ENCODE measurements at regions not wholly inside any gene's neighbourhood (a gene's known extent, or its start where the extent isn't known, plus 50 kb on each side); places are given as distances from the start of the nearest gene placed in this dataset.

GRCh38 chr5:29905626-29906353, 1287.7 kb upstream of the CDH6 start:
- no peak for DNase-seq

GRCh38 chr5:29902859-29903258, 1290.6 kb upstream of the CDH6 start:
- DNase-seq = no peak

GRCh38 chr5:29899583-29899982, 1293.9 kb upstream of the CDH6 start:
- DNase-seq = no peak

GRCh38 chr5:29897916-29898315, 1295.6 kb upstream of the CDH6 start:
- DNase-seq = no peak

GRCh38 chr5:29896646-29897045, 1296.8 kb upstream of the CDH6 start:
- DNase-seq = no peak

GRCh38 chr5:29894668-29895067, 1298.8 kb upstream of the CDH6 start:
- DNase-seq = no peak

GRCh38 chr5:29889051-29889450, 1304.4 kb upstream of the CDH6 start:
- no peak for DNase-seq

- no peak for DNase-seq
Observed at GRCh38 chr5:29885595-29885994, 1307.9 kb upstream of the CDH6 start.

- DNase-seq = no peak
Observed at GRCh38 chr5:29882036-29882435, 1311.5 kb upstream of the CDH6 start.

GRCh38 chr5:29879401-29879800, 1314.1 kb upstream of the CDH6 start:
- no peak for DNase-seq

GRCh38 chr5:29878599-29878998, 1314.9 kb upstream of the CDH6 start:
- DNase-seq = no peak

GRCh38 chr5:29867155-29867554, 1326.3 kb upstream of the CDH6 start:
- no peak for DNase-seq

GRCh38 chr5:29853711-29854220, 1339.7 kb upstream of the CDH6 start:
- no peak for DNase-seq

- no peak for DNase-seq
Observed at GRCh38 chr5:29852329-29852728, 1341.2 kb upstream of the CDH6 start.

GRCh38 chr5:29845206-29845605, 1348.3 kb upstream of the CDH6 start:
- no peak for DNase-seq

- no peak for DNase-seq
Observed at GRCh38 chr5:29833394-29833793, 1360.1 kb upstream of the CDH6 start.

GRCh38 chr5:29822521-29822920, 1371.0 kb upstream of the CDH6 start:
- no peak for DNase-seq

GRCh38 chr5:29811914-29812679, 1381.4 kb upstream of the CDH6 start:
- DNase-seq = no peak

GRCh38 chr5:29805804-29806203, 1387.7 kb upstream of the CDH6 start:
- DNase-seq = no peak

GRCh38 chr5:29800752-29801151, 1392.7 kb upstream of the CDH6 start:
- DNase-seq = no peak

GRCh38 chr5:29796013-29796412, 1397.5 kb upstream of the CDH6 start:
- DNase-seq = no peak

GRCh38 chr5:29795096-29795652, 1398.3 kb upstream of the CDH6 start:
- DNase-seq = no peak

GRCh38 chr5:29794141-29794787, 1399.2 kb upstream of the CDH6 start:
- DNase-seq = no peak
